GM21360 (cell line): ENCODE measurements at regions not wholly inside any gene's neighbourhood (a gene's known extent, or its start where the extent isn't known, plus 50 kb on each side); places are given as distances from the start of the nearest gene placed in this dataset.
"Not testable (repeated sequence)": the region's sequence is repeated elsewhere in the genome, so short reads cannot be mapped to it uniquely, and the experiment has no call there.

Source experiments
- ATAC-seq: cut with Tn5 transposase; IDR thresholded peaks from one replicate; pipeline ENCODE4 v1.9.1; 2021; ENCODE audit warnings: mild to moderate bottlenecking, moderate library complexity; ENCODE audit not compliant: unreplicated experiment

GRCh38 chr14:30257946-30258661 lies 300.9 kb upstream of the G2E3 start:
- no peak for ATAC-seq

GRCh38 chr14:30260833-30261607 lies 297.9 kb upstream of the G2E3 start:
- no peak for ATAC-seq

GRCh38 chr14:30264161-30264560 lies 294.8 kb upstream of the G2E3 start:
- ATAC-seq, result no peak

GRCh38 chr14:30266290-30266689 lies 292.7 kb upstream of the G2E3 start:
- ATAC-seq, result no peak

- no peak for ATAC-seq
Observed at GRCh38 chr14:30267141-30267540, 291.8 kb upstream of the G2E3 start.

- ATAC-seq, result peak; percentile 99
Observed at GRCh38 chr14:30270200-30271161, 288.5 kb upstream of the G2E3 start.

- no peak for ATAC-seq
Observed at GRCh38 chr14:30271811-30272323, 287.1 kb upstream of the G2E3 start.

- no peak for ATAC-seq
Observed at GRCh38 chr14:30272848-30273832, 285.8 kb upstream of the G2E3 start.

GRCh38 chr14:30275604-30276003 lies 283.4 kb upstream of the G2E3 start:
- ATAC-seq, result no peak

- ATAC-seq, result no peak
Observed at GRCh38 chr14:30277268-30277667, 281.7 kb upstream of the G2E3 start.

GRCh38 chr14:30278856-30279255 lies 280.1 kb upstream of the G2E3 start:
- not testable (repeated sequence) for ATAC-seq

- ATAC-seq, result no peak
Observed at GRCh38 chr14:30283822-30284446, 275.0 kb upstream of the G2E3 start.

- no peak for ATAC-seq
Observed at GRCh38 chr14:30284808-30285207, 274.1 kb upstream of the G2E3 start.

GRCh38 chr14:30287579-30288445 lies 271.1 kb upstream of the G2E3 start:
- ATAC-seq, result no peak

GRCh38 chr14:30290001-30290400 lies 269.0 kb upstream of the G2E3 start:
- no peak for ATAC-seq

- no peak for ATAC-seq
Observed at GRCh38 chr14:30291216-30291615, 267.7 kb upstream of the G2E3 start.

GRCh38 chr14:30292541-30292940 lies 266.4 kb upstream of the G2E3 start:
- no peak for ATAC-seq

- ATAC-seq, result no peak
Observed at GRCh38 chr14:30295980-30296379, 263.0 kb upstream of the G2E3 start.
